NCI-H2107 treated with DMSO at 0.1 percent for 48 hours (cell line): ENCODE measurements at regions not wholly inside any gene's neighbourhood (a gene's known extent, or its start where the extent isn't known, plus 50 kb on each side); places are given as distances from the start of the nearest gene placed in this dataset.

Experiments
- DNase-seq: peaks from one replicate; lab custom pipeline; 2025; ENCODE audit not compliant: unreplicated experiment; lab: John Stamatoyannopoulos, UW

DNA sequence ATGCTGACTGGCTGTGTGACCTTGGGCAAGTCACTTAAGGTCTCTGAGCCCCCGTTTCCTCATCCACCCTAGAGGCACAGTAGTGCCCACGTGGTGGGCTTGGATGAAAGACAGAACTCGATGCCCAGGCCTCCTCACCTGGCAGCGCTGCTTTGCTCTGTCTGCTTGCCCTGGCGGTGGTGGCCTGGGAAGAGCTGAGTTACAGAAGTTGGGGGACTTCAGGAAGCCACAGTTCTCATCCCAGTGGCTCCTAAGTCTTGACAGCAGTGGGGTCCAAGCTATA is 171.5 kb upstream of the IER5L start:
- no peak for DNase-seq

GRCh38 chr9:129348890-129349664 is 171.0 kb upstream of the IER5L start:
- no peak for DNase-seq

- DNase-seq = no peak
Measured at GRCh38 chr9:129347316-129348120, 169.5 kb upstream of the IER5L start.

DNA sequence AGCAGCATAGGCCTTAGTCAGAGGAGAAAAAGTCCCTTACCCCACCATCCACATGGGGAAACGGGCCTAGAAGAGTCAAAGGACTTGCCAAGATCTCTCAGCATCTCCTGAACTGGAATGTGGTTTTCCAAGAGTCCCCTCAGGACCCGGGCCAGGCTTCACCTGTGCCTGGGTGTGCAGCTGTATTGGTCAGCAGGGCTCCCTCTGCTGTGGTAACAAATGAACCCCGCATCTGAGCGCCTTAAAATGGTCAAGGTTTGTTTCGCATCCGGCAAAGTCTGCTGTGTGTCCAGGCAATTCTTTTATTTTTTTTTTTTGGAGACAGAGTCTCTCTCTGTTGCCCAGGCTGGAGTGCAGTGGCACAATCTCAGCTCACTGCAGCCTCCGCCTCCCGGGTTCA is 168.0 kb upstream of the IER5L start:
- DNase-seq = no peak

DNA sequence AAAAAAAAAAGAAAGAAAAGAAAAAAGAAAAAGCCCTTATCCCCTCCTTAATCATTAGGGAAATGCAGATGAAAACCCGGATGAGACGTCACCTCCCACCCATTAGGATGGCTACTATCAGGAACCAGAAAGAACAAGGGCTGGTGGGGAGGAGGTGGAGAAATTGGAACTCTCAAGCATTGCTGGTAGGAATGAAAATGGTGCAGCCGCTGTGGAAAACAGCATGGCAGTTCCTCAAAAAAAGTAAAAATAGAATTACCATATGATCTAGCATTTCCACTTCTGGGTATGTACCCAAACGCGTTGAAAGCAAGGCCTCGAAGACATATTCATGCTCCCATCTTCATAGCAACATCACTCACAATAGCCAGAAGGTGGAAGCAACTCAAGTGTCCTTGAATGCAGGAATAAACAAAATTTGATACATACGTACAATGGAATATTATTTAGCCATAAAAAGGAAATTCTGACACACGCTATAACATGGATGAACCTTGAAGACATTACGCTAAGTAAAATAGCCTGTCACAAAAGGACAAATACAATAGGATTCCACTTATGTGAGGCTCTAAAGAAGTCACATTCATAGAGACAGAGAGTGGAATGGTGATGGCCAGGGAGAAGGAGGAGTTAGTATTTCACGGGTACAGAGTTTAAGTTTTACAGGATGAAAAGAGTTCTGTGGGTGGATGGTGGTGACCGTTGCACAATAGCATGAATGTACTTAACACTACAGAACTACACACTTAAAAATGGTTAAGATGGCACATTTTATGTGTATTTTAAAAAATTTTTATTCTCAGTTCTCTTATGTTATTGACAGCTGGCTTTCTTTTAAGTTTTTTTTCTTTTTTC is 166.8 kb upstream of the IER5L start:
- no peak for DNase-seq

- no peak for DNase-seq
Measured at GRCh38 chr9:129343424-129344375, 165.6 kb upstream of the IER5L start.

DNA sequence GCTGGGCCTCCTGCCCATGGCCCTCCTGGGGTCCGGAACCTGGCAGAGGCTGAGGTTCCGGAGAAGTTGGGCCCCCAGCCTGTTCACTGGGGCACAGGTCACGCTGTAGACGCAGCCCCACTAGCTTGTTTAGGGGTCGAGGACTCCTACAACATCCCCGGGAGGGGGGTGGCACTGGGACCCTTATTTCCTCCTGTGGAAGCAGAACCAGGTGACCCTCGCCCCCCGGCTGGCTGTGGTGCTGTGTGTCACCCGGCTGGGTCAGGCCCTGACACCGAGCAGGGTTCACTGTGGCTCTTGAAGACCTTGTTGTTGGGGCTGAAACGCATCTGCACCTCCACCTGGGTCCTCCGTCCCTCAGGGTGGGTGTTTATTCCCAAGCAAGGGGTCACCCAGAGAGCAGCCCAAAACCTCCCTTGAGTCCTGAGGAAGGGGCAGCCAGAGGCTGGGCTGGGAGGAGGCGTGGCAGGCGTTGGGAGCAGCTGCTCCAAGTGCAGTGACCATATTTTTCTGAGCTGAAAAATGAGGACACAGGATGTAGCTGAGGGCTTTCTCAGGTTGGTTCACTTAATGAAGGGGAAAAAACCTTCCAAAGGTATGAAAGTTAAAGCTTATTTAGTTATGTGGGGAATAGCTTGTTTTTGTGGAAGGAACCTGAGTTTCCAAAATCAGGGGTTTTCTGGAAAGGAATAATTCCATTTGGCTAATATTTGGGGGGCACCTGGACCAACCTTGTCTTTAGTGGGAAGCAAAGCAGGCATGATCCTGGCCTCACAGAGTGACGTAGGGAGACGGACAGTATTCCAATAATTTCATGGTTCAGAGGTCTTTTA is 164.7 kb upstream of the IER5L start:
- DNase-seq = no peak

- DNase-seq = no peak
Measured at GRCh38 chr9:129341987-129342348, 163.9 kb upstream of the IER5L start.

GRCh38 chr9:129341171-129341986 is 163.3 kb upstream of the IER5L start:
- no peak for DNase-seq

GRCh38 chr9:129340427-129341170 is 162.5 kb upstream of the IER5L start:
- DNase-seq = no peak

DNA sequence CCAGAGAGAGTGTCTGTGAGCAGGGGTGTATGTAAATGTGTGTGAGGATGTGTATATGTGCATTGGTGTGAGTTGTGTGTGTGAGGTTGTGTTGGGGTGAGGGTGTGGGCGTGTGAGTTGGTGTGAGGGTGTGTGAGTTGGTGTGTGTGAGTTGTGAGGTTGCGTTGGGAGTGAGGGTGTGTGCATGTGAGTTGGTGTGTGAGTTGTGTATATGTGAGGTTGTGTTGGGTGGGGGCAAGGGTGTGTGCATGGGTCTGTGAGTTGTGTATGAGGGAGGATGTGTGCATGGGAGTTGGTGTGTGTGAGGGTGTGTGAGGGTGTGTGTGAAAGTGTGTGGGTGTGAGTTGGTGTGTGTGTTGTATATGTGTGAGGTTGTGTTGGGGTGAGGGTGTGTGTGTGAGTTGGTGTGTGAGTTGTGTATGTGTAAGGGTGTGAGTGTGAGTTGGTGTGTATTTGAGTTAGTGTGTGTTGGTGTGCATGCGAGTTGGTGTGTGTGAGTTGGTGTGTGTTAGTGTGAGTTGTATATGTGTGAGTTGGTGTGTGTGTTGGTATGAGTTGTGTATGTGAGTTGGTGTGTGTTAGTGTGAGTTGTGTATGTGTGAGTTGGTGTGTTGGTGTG is 161.6 kb upstream of the IER5L start:
- no peak for DNase-seq

GRCh38 chr9:129338724-129339430 is 160.8 kb upstream of the IER5L start:
- no peak for DNase-seq

DNA sequence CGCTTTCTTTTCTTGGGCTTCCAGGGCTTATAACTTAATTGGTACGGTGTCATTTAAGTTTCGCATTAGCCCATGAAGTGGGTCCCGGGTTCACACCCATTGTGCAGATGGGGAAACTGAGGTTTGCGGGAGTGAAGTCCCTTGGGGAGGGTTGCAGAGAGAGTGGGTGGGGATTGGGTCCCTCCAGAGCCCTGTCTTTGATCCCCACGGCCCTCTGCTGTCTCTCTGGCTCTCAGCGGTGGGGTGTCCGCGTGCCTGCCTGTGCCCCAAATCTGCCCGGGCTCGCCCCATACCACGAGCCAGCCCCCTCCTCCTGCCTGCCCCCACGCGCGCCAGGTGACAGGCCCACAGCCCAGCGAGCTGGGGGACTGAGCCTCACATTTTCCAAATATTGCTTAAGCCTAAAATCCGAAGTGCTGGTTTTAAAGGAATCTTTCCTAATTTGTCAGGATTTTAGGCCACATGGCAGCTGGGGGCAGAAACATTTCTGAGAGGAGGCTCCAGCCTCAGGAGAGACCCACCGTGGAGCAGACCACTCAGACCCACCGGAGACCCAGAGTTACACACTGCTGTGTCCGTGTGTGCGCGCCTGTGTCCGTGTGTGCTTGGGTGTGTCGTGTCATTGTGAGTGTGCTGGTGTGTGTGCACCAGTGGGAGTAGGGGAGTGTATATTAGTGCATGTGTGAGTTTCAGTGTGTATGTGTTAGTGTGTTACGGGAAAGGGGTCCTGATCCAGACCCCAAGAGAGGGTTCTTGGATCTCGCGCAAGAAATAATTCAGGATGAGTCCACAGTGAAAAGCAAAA is 159.5 kb upstream of the IER5L start:
- no peak for DNase-seq

- no peak for DNase-seq
Measured at GRCh38 chr9:129336601-129337331, 158.7 kb upstream of the IER5L start.

- DNase-seq = no peak
Measured at GRCh38 chr9:129336130-129336528, 158.1 kb upstream of the IER5L start.
